ENCODE measurements at regions not wholly inside any gene's neighbourhood (a gene's known extent, or its start where the extent isn't known, plus 50 kb on each side); places are given as distances from the start of the nearest gene placed in this dataset.
A peak's percentile ranks its signal among the peaks of the same experiment; 100 is the strongest.

DNA sequence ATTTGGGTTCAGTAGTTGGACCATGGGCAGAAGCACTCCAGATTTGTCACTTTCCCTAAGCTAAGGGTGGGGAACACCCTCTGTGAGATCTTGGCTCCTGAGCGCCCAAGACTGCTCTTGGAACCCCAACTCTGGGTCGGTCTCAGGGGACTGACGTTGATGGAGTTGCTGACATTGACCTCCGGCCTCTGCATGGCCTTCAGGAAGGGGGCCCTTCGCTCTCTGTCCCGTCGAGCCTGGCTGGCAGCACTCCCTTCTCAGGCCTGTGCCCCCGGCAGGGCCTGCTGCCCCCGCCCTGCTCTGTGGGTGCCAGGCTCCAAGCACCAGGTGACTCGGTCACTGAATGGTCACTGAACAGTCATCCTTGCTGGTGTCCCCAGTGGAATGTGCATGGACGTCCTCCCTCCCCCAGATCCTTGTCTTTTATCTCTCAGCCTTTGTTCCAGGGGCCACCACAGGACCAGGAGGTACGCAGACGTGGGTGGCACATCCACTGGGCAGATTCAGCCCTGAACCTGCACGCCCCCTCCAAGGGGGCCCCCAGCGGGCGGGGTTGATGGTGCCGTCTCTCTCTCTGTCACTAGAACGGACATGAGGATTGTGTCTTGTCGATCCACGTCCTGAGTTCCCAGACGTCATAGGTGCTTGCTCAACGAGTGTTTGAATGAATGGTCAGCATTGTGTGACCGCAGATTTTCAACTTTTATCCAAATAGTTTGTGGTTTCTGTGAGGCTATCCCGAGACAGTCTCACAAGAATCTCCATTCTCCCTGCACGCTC is 314.5 kb downstream of the SEC14L1 start:
- H3K36me3 ChIP-seq (ENCODE audit: insufficient read depth, low read length), result no peaks in the 10 kb centered on the region
- no peaks in the 10 kb centered on the region for H3K27me3 ChIP-seq (ENCODE audit: control insufficient read depth in 1 of 2, insufficient read depth in 2 of 2, low read length in 2 of 2)
- no peaks in the 10 kb centered on the region for H3K9me3 ChIP-seq (ENCODE audit: low read length)
- no peak overlapping the region for H3K4me3 ChIP-seq (ENCODE audit: low read depth in 1 of 2, low read length in 2 of 2)
- peak overlapping the region; percentile 48 for H3K27ac ChIP-seq (ENCODE audit: low read depth, low read length)
- H3K4me1 ChIP-seq (ENCODE audit: insufficient read depth, low read length), result peaks cover 56% of the 10 kb centered on the region
- H3K9ac ChIP-seq (ENCODE audit: low read length), result no peak overlapping the region

DNA sequence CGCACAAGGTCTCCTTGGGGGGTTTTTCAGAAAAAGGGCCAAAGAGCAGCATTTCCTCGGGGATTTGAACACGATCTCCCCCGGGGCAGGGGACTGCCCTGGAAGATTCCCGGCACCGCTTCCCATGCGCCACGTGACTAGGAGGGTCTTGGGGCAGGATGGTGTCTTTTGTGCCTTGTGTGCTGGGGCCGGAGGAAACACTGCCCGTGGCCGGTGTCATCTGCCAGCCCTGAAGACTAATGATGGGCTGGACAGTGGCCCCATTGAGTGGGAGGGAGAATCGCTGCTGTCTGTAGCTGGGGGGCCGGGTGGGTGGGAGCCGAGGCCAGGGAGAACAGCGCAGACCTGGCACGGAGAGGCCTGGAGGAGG is 315.1 kb downstream of the SEC14L1 start:
- H3K4me1 ChIP-seq (ENCODE audit: insufficient read depth, low read length), result peaks cover 56% of the 10 kb centered on the region
- H3K27me3 ChIP-seq (ENCODE audit: control insufficient read depth in 1 of 2, insufficient read depth in 2 of 2, low read length in 2 of 2), result no peaks in the 10 kb centered on the region
- H3K27ac ChIP-seq (ENCODE audit: low read depth, low read length), result no peak overlapping the region
- no peaks in the 10 kb centered on the region for H3K36me3 ChIP-seq (ENCODE audit: insufficient read depth, low read length)
- no peak overlapping the region for H3K9ac ChIP-seq (ENCODE audit: low read length)
- H3K4me3 ChIP-seq (ENCODE audit: low read depth in 1 of 2, low read length in 2 of 2), result no peak overlapping the region
- H3K9me3 ChIP-seq (ENCODE audit: low read length), result no peaks in the 10 kb centered on the region

DNA sequence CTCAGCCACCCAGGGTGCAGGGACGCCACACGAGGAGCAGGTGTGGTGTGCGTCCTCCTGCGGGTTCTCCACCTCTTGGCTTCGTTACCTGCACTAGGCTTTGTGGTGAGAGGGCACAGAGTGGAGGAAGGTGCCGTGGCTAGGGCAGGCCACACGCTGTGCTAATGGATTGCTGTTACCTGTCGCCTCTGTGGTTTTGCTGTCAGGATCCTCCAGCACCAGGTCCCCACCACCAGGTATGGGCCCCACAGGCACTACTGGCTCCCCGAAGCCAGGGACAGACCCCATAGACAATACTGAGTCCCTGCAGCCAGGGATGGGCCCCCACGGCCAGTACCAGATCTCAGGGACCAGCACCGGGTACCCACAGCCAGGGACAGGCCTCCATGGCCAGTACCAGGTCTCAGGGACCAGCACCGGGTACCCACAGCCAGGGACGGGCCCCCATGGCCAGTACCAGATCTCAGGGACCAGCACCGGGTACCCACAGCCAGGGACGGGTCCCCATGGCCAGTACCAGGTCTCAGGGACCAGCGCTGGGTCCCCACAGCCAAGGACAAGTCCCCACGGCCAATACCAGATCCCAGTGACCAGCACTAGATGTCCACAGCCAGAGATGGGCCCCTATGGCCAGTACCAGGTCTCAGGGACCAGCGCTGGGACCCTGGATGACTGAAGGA is 315.6 kb downstream of the SEC14L1 start:
- Histone ChIP-seq H3K36me3 (ENCODE audit: insufficient read depth, low read length) (no peaks in the 10 kb centered on the region), H3K4me1 (ENCODE audit: insufficient read depth, low read length) (peaks cover 55% of the 10 kb centered on the region), H3K4me3 (ENCODE audit: low read depth in 1 of 2, low read length in 2 of 2) (no peak overlapping the region), H3K27ac (ENCODE audit: low read depth, low read length) (no peak overlapping the region), H3K27me3 (ENCODE audit: control insufficient read depth in 1 of 2, insufficient read depth in 2 of 2, low read length in 2 of 2) (no peaks in the 10 kb centered on the region), H3K9me3 (ENCODE audit: low read length) (no peaks in the 10 kb centered on the region), H3K9ac (ENCODE audit: low read length) (no peak overlapping the region)

DNA sequence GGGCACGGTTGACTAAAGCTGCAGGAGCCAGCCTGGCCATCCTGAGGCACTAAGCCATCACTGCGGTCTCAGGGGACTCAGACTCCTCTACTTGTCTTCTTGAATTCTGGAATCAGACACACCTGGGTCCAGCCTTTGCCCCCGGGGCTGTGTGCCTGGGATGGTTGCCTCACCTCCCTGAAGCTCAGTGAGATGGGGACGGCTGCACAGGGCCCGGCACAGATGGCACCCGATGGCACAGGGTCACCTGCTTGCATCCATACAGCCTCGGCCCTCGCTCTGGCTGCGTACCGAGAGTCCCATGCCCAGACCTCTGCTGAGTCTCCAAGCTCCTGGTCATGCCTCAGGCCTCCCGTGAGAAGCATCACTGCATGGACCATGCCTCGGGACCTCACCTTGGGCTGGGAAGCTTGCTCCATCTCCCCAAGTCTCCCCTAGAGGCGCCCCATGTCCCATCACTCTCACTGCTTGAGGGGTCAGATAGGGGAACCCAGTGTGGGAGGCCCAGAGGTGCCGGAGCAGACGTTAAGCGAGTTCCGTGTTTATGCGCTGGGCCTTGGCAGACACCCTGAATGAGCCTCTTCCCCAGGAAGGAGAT is 316.3 kb downstream of the SEC14L1 start:
- H3K4me1 ChIP-seq (ENCODE audit: insufficient read depth, low read length), result peaks cover 61% of the 10 kb centered on the region
- H3K9ac ChIP-seq (ENCODE audit: low read length), result no peak overlapping the region
- H3K36me3 ChIP-seq (ENCODE audit: insufficient read depth, low read length), result no peaks in the 10 kb centered on the region
- no peaks in the 10 kb centered on the region for H3K27me3 ChIP-seq (ENCODE audit: control insufficient read depth in 1 of 2, insufficient read depth in 2 of 2, low read length in 2 of 2)
- H3K4me3 ChIP-seq (ENCODE audit: low read depth in 1 of 2, low read length in 2 of 2), result no peak overlapping the region
- H3K9me3 ChIP-seq (ENCODE audit: low read length), result no peaks in the 10 kb centered on the region
- H3K27ac ChIP-seq (ENCODE audit: low read depth, low read length), result no peak overlapping the region

DNA sequence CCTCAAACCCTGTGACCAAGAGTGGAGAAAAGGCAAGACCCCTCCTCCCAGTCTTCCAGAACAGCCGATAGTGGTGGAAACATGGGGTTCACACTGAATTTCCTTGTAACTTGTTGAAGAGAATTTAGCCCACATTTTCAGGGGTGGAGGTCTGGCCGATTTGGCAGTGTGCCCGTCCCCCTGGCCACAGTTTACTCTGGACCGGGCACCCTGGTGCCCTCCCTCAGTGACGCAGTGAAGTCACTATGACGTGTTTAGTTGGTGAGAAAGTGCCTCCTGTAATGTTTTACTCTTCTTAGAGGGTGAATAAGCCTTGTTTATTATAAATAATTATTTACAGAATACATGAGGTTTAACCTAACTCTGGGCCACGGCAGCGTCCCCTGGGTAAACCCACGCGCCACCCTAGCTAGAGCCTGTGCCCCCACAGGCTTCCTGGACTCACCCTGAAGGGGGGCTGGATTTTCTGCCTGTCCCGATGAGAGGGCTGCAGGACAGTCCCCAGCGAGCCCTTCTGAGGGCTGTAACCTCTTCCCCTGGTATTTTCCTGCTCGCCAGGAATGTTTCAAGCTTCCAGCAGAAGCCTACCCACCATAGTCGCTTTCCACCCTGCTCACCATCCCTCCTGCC is 316.9 kb downstream of the SEC14L1 start:
- Histone ChIP-seq H3K27ac (ENCODE audit: low read depth, low read length) (no peak overlapping the region), H3K9ac (ENCODE audit: low read length) (no peak overlapping the region), H3K27me3 (ENCODE audit: control insufficient read depth in 1 of 2, insufficient read depth in 2 of 2, low read length in 2 of 2) (no peaks in the 10 kb centered on the region), H3K4me1 (ENCODE audit: insufficient read depth, low read length) (peaks cover 55% of the 10 kb centered on the region), H3K4me3 (ENCODE audit: low read depth in 1 of 2, low read length in 2 of 2) (no peak overlapping the region), H3K36me3 (ENCODE audit: insufficient read depth, low read length) (no peaks in the 10 kb centered on the region), H3K9me3 (ENCODE audit: low read length) (no peaks in the 10 kb centered on the region)

DNA sequence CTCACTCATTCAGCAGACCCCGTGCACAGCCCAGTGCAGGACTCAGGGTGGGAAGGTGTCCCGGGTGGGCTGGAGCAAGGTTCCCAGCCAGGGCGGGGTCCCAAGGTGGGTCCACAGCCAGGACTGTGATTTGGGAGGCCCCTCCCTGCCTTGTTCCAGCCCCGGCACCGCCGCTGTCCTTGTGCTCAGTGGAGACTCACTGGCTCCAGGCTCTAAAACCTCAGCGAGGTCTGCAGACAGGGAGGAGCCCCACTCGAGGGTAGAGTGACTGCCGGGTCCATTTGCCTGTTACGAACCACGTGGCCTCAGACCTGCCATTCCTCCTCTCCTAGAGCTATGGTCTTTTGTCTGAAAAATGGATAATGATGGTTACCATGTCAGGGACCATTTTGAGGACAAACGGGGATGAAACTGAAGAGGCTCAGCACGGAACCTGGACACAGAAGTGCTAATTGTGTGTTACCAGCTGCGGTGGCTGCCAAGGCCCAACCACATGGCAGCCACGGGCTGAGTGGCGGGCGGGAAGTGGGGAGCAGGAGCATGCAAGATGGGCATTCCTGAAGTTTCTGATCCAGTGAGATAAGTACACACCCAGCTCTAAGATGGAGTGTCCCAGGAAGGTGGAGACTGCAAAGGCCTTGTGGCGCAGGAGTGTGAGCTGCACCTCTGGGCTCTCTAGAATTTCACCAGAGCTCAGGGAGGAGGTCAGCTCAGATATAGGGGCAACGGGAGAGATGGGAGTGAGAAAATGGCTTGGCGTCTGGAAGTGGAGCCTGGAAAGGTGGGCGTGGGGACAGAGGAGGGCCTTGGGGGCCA is 317.6 kb downstream of the SEC14L1 start:
- Histone ChIP-seq H3K27me3 (ENCODE audit: control insufficient read depth in 1 of 2, insufficient read depth in 2 of 2, low read length in 2 of 2) (no peaks in the 10 kb centered on the region), H3K27ac (ENCODE audit: low read depth, low read length) (no peak overlapping the region), H3K36me3 (ENCODE audit: insufficient read depth, low read length) (no peaks in the 10 kb centered on the region), H3K4me3 (ENCODE audit: low read depth in 1 of 2, low read length in 2 of 2) (no peak overlapping the region), H3K9me3 (ENCODE audit: low read length) (no peaks in the 10 kb centered on the region), H3K9ac (ENCODE audit: low read length) (no peak overlapping the region), H3K4me1 (ENCODE audit: insufficient read depth, low read length) (peaks cover 48% of the 10 kb centered on the region)

DNA sequence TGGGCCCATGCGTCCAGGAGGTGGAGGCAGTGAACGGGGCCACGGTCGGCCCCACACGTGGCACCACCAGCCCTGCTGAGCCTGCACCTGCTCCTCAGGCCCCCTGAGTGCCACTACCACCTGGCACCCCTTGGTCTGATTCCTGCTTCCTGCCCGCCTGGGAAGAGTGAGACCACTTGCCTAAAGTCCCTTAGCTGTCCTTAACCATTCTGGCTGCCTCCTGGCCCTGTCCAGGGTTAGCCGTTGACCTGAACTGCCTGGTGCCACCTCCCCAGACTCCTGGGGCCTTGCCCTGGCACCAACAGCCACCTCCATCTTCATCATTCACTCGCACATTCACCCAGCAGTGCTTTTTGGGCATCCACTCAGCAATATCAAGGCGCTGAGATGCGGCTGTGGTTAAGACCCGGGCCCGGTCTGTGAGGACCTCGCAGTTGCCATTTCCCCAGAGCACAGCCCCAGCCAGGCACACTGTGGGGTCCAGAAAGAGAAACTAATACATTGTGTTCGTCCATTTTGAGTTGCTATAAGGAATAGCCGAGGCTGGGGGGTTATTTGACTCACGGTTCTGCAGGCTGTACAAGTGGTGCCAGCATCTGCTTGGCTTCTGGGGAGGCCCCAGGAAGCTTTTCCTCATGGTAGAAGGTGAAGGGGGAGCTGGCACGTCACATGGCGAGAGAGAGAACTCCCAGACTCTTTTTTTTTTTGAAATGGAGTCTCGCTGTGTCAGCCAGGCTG is 318.4 kb downstream of the SEC14L1 start:
- no peak overlapping the region for H3K4me3 ChIP-seq (ENCODE audit: low read depth in 1 of 2, low read length in 2 of 2)
- H3K9ac ChIP-seq (ENCODE audit: low read length), result no peak overlapping the region
- H3K36me3 ChIP-seq (ENCODE audit: insufficient read depth, low read length), result no peaks in the 10 kb centered on the region

DNA sequence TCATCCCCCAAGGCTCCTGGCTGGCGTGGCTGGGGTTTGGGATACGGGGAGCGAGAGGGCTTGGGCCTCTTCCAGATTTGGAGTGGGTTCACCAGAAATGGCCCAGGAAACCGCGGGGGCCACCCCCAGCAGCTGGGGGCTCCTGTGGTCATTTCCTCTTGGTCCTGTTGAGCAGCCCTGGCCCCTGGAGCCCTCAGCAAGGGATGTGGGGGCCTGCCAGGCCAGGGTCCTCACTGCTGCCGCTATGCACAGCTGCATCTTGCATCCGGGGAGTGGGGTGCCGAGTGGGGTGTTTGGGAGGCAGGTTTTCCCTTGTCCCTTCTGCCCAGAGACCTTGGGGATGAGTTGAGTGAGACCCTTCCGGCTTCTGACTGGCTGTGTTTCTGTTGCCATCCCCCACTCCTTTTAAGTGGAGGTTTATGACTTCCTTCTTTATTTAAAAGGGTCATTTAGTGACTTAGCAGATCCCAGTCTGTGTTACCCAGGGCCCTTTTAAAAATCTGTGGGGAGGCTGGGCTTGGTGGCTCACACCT is 319.8 kb downstream of the SEC14L1 start:
- Histone ChIP-seq H3K4me3 (ENCODE audit: low read depth in 1 of 2, low read length in 2 of 2) (no peak overlapping the region), H3K9me3 (ENCODE audit: low read length) (no peaks in the 10 kb centered on the region), H3K36me3 (ENCODE audit: insufficient read depth, low read length) (no peaks in the 10 kb centered on the region), H3K4me1 (ENCODE audit: insufficient read depth, low read length) (peaks cover 36% of the 10 kb centered on the region), H3K27me3 (ENCODE audit: control insufficient read depth in 1 of 2, insufficient read depth in 2 of 2, low read length in 2 of 2) (no peaks in the 10 kb centered on the region), H3K27ac (ENCODE audit: low read depth, low read length) (peak overlapping the region; percentile 44), H3K9ac (ENCODE audit: low read length) (no peak overlapping the region)

More for the DNA sequence above, 318.4 kb downstream of the SEC14L1 start:
- H3K27me3 ChIP-seq (ENCODE audit: control insufficient read depth in 1 of 2, insufficient read depth in 2 of 2, low read length in 2 of 2), result no peaks in the 10 kb centered on the region
- no peaks in the 10 kb centered on the region for H3K9me3 ChIP-seq (ENCODE audit: low read length)
- no peak overlapping the region for H3K27ac ChIP-seq (ENCODE audit: low read depth, low read length)
- H3K4me1 ChIP-seq (ENCODE audit: insufficient read depth, low read length), result peaks cover 40% of the 10 kb centered on the region

DNA sequence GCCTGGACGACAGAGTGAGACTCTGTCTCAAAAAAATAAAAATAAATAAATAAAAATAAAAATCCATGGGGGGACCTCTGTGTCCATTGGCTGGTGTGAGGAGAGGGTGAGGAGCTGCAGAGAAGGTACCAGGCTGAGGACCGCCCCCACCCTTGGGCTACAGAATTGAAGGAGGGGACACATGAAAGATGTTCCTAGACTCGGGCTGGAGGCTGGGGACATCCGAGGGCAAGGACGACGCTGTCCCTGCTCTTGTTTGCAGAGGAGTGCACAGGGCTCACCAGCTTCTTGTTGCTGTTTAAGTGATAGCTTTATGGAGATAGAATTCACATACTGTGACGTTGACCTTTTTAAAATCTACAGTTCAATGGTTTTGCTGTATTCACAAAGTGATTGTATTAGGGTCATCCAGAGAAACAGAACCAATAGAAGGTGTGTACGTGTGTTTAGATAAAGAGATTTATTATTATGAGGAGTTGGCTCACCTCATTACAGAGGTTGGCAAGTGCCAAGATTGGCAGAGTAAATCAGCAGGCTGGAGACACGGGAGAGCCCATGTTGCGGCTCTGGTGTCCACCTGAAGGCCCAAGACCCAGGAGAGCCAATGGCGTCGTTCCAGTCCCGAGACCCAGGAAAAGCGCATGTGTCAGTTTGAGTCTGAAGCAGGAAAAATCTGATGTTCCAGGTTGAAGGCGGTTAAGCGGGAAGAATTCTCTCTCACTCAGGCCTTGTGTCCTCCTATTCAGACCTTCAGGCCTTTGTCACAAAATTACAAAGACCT is 320.7 kb downstream of the SEC14L1 start:
- H3K9ac ChIP-seq (ENCODE audit: low read length), result no peak overlapping the region
- H3K4me1 ChIP-seq (ENCODE audit: insufficient read depth, low read length), result peaks cover 41% of the 10 kb centered on the region
- no peak overlapping the region for H3K4me3 ChIP-seq (ENCODE audit: low read depth in 1 of 2, low read length in 2 of 2)
- H3K9me3 ChIP-seq (ENCODE audit: low read length), result no peaks in the 10 kb centered on the region
- H3K27ac ChIP-seq (ENCODE audit: low read depth, low read length), result no peak overlapping the region
- H3K27me3 ChIP-seq (ENCODE audit: control insufficient read depth in 1 of 2, insufficient read depth in 2 of 2, low read length in 2 of 2), result no peaks in the 10 kb centered on the region
- no peaks in the 10 kb centered on the region for H3K36me3 ChIP-seq (ENCODE audit: insufficient read depth, low read length)

DNA sequence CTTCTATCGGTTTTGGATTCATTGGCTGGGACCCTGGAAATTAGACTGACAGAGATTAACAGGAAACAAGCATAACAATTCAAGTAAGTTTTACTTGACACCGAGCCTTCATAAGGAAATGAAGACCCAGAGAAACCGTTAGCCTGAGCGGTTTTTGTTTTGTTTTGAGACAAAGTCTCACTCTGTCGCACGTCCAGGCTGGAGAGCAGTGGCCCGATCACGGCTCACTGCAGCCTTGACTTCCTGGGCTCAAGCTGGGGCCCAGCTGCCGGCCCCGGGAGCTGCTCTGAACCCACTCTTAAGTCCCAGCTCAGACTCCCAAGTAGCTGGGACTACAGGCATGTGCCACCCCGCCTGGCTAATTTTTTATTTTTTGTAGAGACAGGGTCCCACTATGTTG is 321.3 kb downstream of the SEC14L1 start:
- no peaks in the 10 kb centered on the region for H3K9me3 ChIP-seq (ENCODE audit: low read length)

More for the DNA sequence above, 321.3 kb downstream of the SEC14L1 start:
- no peak overlapping the region for H3K9ac ChIP-seq (ENCODE audit: low read length)
- H3K4me1 ChIP-seq (ENCODE audit: insufficient read depth, low read length), result peaks cover 45% of the 10 kb centered on the region
- H3K27ac ChIP-seq (ENCODE audit: low read depth, low read length), result no peak overlapping the region
- H3K36me3 ChIP-seq (ENCODE audit: insufficient read depth, low read length), result no peaks in the 10 kb centered on the region
- no peaks in the 10 kb centered on the region for H3K27me3 ChIP-seq (ENCODE audit: control insufficient read depth in 1 of 2, insufficient read depth in 2 of 2, low read length in 2 of 2)
- H3K4me3 ChIP-seq (ENCODE audit: low read depth in 1 of 2, low read length in 2 of 2), result no peak overlapping the region

Measured in muscle layer of colon (tissue), 2 donors.